ENCODE measurements at regions not wholly inside any gene's neighbourhood (a gene's known extent, or its start where the extent isn't known, plus 50 kb on each side); places are given as distances from the start of the nearest gene placed in this dataset.

DNA sequence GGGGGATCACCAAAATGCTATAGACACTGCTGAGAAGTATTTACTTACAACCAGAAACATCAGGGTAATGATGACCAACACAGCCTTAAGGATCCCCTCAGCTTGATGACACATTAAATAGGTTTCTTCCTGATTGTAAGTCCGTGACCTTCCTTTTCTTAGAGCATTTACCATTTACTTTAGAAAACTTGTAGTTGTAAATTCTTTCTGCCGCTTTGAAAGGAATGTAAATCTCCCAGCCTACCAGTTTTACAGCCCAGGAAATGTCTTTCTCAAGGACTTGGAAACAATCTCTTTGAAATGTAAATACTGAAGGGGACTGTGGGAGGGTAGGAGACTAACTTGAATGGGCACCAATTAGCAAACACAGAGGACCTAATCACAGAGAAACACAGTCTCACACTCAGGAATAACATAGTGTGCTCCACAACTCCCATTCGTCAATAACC lies 278.6 kb downstream of the DSC3 start:
- no peak overlapping the region for H3K27ac Mint-ChIP-seq
- H3K27me3 Mint-ChIP-seq = no peaks in the 10 kb centered on the region
- no peaks in the 10 kb centered on the region for H3K4me1 Mint-ChIP-seq
- no peak overlapping the region for H3K4me3 Mint-ChIP-seq
- no peaks in the 10 kb centered on the region for H3K36me3 Mint-ChIP-seq (ENCODE audit: low read depth)
- CTCF ChIA-PET = no interaction called here
- ATAC-seq = no peak
- peaks cover 3% of the 10 kb centered on the region for H3K9me3 Mint-ChIP-seq (ENCODE audit: low read depth)
- no peak for DNase-seq
- intact Hi-C loops (cut with DNase I, micrococcal nuclease) = no loop called here
- POLR2A ChIA-PET = no interaction called here

DNA sequence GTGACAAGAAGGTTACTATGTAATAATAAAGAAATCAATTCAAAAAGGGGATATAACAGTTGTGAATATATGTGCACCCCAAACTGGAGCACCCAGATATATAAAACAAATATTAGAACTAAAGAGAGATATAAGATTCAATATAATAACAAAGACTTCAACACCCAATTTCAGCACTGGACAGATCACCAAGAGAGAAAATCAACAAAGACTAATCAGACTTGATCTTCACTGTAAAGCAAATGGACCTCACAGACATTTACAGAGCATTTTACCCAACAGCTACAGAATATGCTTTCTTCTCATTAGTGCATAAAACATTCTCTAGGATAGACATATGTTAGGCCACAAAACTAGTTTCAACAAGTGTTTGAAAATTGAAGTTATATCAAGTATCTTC lies 287.7 kb downstream of the DSC3 start:
- Mint-ChIP-seq H3K36me3 (ENCODE audit: low read depth) (no peaks in the 10 kb centered on the region), H3K4me3 (no peak overlapping the region), H3K27ac (no peak overlapping the region), H3K27me3 (no peaks in the 10 kb centered on the region), H3K4me1 (no peaks in the 10 kb centered on the region), H3K9me3 (ENCODE audit: low read depth) (peaks cover 1% of the 10 kb centered on the region)
- ChIA-PET CTCF (no interaction called here), POLR2A (no interaction called here)
- DNase-seq = no peak
- no peak for ATAC-seq
- intact Hi-C loops (cut with DNase I, micrococcal nuclease) = no loop called here

DNA sequence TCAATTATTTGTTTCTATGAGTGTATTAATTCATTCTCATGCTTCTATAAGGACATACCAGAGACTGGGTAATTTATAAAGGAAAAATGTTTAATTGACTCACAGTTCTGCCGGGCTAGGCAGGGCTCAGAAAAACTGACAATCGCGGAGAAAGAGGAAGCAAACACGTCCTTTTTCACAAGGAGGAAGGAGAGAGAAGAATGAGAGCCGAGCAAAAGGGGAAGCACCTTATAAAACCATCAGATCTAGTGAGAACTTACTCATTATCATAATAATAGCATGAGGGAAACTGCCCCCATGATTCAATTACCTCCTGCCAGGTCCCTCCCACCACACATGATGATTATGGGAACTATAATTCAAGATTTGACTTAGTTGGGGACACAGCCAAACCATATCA lies 294.0 kb downstream of the DSC3 start:
- Mint-ChIP-seq H3K27ac (no peak overlapping the region), H3K9me3 (ENCODE audit: low read depth) (peaks cover 3% of the 10 kb centered on the region), H3K27me3 (no peaks in the 10 kb centered on the region), H3K36me3 (ENCODE audit: low read depth) (no peaks in the 10 kb centered on the region), H3K4me1 (no peaks in the 10 kb centered on the region), H3K4me3 (no peak overlapping the region)
- intact Hi-C loops (cut with DNase I, micrococcal nuclease) = no loop called here
- ATAC-seq = no peak
- ChIA-PET POLR2A (no interaction called here), CTCF (interaction anchor here (0.6 kb wide), 1 partner anchor 46 kb away, joined by 3 read pairs; no protein-coding TSS in a partner anchor)
- no peak for DNase-seq

DNA sequence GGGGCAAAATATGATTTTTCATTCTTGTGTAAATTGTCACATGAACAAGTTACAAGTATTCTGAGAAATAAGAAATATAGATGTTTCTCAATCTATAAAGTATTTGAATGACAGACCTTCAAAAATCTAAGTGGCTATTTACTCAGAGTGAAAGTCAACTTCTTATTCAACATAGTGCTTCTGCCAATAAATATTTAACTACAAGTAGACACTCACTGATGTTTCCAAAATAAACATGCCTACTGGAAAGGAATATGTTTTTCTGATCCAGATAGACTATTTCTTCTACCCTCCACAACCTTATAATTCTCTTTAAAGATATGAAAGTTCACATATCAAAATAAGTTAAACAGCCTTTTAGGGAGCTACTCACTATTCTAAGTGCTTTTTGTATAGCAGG lies 296.3 kb downstream of the DSC3 start:
- no peak for DNase-seq
- intact Hi-C loops (cut with DNase I, micrococcal nuclease) = no loop called here
- POLR2A ChIA-PET = no interaction called here
- Mint-ChIP-seq H3K4me3 (no peak overlapping the region), H3K36me3 (ENCODE audit: low read depth) (no peaks in the 10 kb centered on the region), H3K9me3 (ENCODE audit: low read depth) (peaks cover 3% of the 10 kb centered on the region), H3K4me1 (no peaks in the 10 kb centered on the region), H3K27me3 (no peaks in the 10 kb centered on the region), H3K27ac (no peak overlapping the region)
- CTCF ChIA-PET = no interaction called here
- ATAC-seq = no peak

DNA sequence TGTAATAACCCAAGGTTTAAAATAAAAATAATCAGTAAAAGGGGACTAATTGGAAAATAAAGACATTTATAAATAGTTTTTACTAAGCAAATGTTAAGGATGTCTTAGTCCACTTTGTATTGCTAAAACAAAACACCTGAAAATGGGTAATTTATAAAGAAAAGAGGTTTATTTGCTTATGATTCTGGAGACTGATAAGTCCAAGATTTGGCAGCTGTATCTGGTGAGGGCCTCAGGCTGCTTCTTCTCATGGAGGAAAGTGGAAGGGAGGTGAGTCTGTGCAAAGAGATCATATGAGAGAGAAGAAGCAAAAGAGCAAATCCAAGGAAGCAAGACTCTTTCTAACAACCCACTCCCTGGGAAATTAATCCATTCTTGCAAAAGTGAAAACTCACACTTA lies 299.5 kb downstream of the DSC3 start:
- DNase-seq = no peak
- ChIA-PET POLR2A (no interaction called here), CTCF (no interaction called here)
- intact Hi-C loops (cut with DNase I, micrococcal nuclease) = no loop called here
- ATAC-seq = no peak
- H3K4me1 Mint-ChIP-seq = no peaks in the 10 kb centered on the region
- H3K27ac Mint-ChIP-seq = no peak overlapping the region
- H3K9me3 Mint-ChIP-seq (ENCODE audit: low read depth) = peaks cover 3% of the 10 kb centered on the region
- no peaks in the 10 kb centered on the region for H3K27me3 Mint-ChIP-seq
- H3K4me3 Mint-ChIP-seq = no peak overlapping the region
- no peaks in the 10 kb centered on the region for H3K36me3 Mint-ChIP-seq (ENCODE audit: low read depth)

DNA sequence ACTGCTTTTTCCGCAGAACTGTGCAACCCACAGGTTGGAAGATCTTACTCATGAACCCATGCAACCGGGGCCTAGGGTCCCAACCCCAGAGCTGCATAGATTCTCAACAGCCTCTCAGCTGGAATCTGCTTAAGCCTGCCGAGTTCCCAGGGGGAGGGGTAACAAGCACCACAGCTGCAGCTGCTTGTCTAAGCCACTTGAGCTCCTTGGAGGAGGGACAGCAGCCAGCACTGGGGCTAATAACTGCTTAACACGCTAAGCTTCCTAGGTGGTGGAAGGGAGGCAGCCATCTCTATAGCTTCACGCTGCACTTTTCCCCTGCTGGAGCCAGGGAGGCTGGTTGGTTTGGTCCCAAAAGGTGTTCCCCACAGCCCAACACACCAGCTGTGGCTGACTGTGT lies 311.6 kb downstream of the DSC3 start:
- Mint-ChIP-seq H3K9me3 (ENCODE audit: low read depth) (peaks cover 18% of the 10 kb centered on the region), H3K4me3 (no peak overlapping the region), H3K4me1 (no peaks in the 10 kb centered on the region), H3K36me3 (ENCODE audit: low read depth) (no peaks in the 10 kb centered on the region), H3K27me3 (no peaks in the 10 kb centered on the region), H3K27ac (no peak overlapping the region)
- DNase-seq (no peak), ATAC-seq (no peak)
- ChIA-PET CTCF (no interaction called here), POLR2A (no interaction called here)
- intact Hi-C loops (cut with DNase I, micrococcal nuclease) = no loop called here

DNA sequence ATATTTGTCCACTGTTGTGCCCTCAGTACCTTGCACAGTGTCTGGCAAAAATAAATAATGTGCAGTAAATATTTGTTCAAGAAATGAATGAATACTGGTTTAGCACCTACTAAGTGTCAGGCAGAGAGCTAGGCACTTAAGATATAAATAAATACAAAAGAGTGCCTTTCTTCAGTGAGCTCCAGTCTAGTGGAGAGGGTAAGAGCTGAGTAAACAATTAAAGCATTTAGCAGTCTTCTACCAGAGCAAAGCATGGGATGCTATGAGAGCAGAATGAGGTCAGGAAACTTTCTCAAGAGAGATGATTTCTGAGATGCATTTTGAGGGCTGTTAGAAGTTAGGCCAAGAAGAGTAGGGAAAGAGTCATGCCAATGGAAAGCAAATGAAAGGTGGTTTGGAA lies 314.7 kb downstream of the DSC3 start:
- H3K36me3 Mint-ChIP-seq (ENCODE audit: low read depth) = no peaks in the 10 kb centered on the region
- peaks cover 12% of the 10 kb centered on the region for H3K9me3 Mint-ChIP-seq (ENCODE audit: low read depth)
- intact Hi-C loops (cut with DNase I, micrococcal nuclease) = no loop called here
- POLR2A ChIA-PET = no interaction called here
- ATAC-seq = no peak
- no peaks in the 10 kb centered on the region for H3K27me3 Mint-ChIP-seq
- CTCF ChIA-PET = interaction anchor here (1.4 kb wide), 1 partner anchor 11 kb away, joined by 4 read pairs; no protein-coding TSS in a partner anchor
- no peak overlapping the region for H3K27ac Mint-ChIP-seq
- no peaks in the 10 kb centered on the region for H3K4me1 Mint-ChIP-seq
- no peak overlapping the region for H3K4me3 Mint-ChIP-seq
- no peak for DNase-seq

DNA sequence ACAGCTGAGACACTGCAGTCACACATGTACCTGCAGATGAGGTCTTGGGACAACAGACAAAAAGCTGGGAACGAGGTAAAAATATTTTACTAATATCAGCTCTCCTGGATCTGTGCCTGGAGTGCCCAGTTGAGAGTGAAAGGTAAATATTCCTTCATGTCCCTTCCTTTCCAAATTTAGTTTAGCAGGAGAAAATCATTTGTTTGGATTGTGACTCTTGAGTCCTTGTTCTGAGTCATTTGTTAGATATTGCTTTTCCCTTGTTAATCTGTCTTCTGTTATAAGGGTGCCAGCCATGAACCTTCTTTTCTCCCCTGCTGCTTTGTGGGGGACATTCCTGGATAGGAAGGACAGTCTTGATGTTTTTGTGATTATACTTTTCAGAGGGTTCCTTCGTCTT lies 329.2 kb downstream of the DSC3 start:
- Mint-ChIP-seq H3K27ac (no peak overlapping the region), H3K4me3 (no peak overlapping the region), H3K36me3 (ENCODE audit: low read depth) (no peaks in the 10 kb centered on the region), H3K27me3 (no peaks in the 10 kb centered on the region), H3K9me3 (ENCODE audit: low read depth) (peaks cover 3% of the 10 kb centered on the region), H3K4me1 (no peaks in the 10 kb centered on the region)
- intact Hi-C loops (cut with DNase I, micrococcal nuclease) = no loop called here
- CTCF ChIA-PET = no interaction called here
- DNase-seq = no peak
- ATAC-seq = no peak
- POLR2A ChIA-PET = no interaction called here

DNA sequence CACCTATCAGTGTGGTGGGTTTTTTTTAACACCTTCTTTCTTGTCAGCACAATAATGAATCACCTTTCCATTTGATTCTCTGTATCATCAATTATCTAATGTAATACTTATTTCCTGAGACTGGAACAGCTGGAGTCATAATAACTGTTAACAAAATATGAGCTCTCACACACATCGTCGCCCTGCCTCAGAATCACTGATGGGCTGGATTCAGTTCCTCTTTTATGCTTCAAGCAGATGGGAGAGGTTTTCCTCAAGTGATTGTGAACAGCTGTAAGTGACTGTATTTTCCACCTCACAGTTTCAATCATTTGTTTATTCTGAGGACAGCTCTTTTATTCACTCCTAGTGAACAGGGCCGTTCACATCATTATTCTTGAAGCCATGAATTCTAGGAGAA lies 330.2 kb downstream of the DSC3 start:
- H3K4me3 Mint-ChIP-seq = no peak overlapping the region
- CTCF ChIA-PET = no interaction called here
- H3K4me1 Mint-ChIP-seq = no peaks in the 10 kb centered on the region
- intact Hi-C loops (cut with DNase I, micrococcal nuclease) = no loop called here
- no peak for ATAC-seq
- POLR2A ChIA-PET = no interaction called here
- no peaks in the 10 kb centered on the region for H3K36me3 Mint-ChIP-seq (ENCODE audit: low read depth)
- no peaks in the 10 kb centered on the region for H3K27me3 Mint-ChIP-seq
- H3K27ac Mint-ChIP-seq = no peak overlapping the region
- peaks cover 3% of the 10 kb centered on the region for H3K9me3 Mint-ChIP-seq (ENCODE audit: low read depth)
- DNase-seq = no peak

DNA sequence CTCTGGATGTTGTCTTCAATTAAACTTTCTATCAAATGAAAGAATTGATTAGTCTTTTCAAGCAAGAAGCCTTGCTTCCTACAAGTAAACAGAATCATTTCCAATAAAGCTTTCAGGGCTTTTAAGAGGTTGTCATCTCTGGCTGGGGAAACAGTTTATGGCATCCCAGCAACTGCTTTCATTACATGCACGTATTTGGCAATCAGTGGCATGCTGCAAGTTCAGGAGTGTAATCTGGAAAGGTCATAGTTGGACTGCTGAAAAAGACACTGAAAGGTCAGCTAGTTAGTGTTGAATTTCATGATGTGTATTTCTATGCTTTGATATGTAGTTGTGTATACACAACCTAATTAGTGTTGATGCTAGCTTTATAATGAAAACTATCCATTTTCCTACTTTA lies 332.9 kb downstream of the DSC3 start:
- ATAC-seq = no peak
- intact Hi-C loops (cut with DNase I, micrococcal nuclease) = no loop called here

DNA sequence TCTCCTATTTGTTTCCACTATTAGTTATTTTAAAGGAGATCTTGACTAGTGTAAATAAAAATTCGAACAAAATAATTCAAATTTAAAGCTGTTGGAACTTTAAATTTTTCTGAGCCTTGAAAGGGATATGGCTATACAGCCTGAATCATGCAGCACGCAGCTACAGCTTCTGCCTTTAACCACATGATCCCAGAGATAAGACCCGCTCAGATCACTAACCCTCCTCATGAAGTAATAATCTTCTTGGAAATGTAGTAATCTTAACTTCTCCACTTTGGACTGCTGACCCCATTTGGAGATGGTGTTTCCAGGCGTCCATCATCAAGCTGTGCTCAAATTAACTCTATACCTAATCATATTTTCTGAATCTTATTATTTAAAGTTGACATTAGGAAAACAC lies 336.6 kb downstream of the DSC3 start:
- H3K9me3 Mint-ChIP-seq (ENCODE audit: low read depth) = peaks cover 6% of the 10 kb centered on the region

More for the DNA sequence above, 332.9 kb downstream of the DSC3 start:
- DNase-seq = no peak
- no peaks in the 10 kb centered on the region for H3K36me3 Mint-ChIP-seq (ENCODE audit: low read depth)
- H3K27ac Mint-ChIP-seq = no peak overlapping the region
- H3K4me3 Mint-ChIP-seq = no peak overlapping the region
- no peaks in the 10 kb centered on the region for H3K27me3 Mint-ChIP-seq
- H3K4me1 Mint-ChIP-seq = no peaks in the 10 kb centered on the region
- POLR2A ChIA-PET = no interaction called here
- CTCF ChIA-PET = no interaction called here
- H3K9me3 Mint-ChIP-seq (ENCODE audit: low read depth) = peaks cover 2% of the 10 kb centered on the region

DNA sequence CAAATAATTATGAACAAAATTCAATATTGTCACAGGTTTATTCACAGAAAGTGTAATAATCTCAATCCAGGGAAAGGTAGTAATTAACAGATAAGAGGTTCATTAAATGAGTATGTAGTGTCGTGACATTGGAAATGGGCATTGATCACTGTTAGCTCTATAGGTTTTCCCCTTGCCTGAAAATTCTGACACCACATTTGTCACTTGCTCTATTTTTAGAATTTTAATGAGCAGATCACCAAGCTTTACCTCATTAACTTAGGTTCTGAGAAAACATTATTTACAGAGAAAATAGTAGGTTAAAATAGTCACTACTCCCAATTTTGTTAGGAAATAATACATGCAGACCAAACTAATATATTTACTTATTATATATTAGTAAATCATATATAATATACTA lies 344.0 kb downstream of the DSC3 start:
- H3K27ac Mint-ChIP-seq = no peak overlapping the region
- CTCF ChIA-PET = no interaction called here
- no peaks in the 10 kb centered on the region for H3K4me1 Mint-ChIP-seq
- H3K36me3 Mint-ChIP-seq (ENCODE audit: low read depth) = no peaks in the 10 kb centered on the region
- DNase-seq (no peak), ATAC-seq (no peak)
- H3K9me3 Mint-ChIP-seq (ENCODE audit: low read depth) = peaks cover 6% of the 10 kb centered on the region
- POLR2A ChIA-PET = no interaction called here
- intact Hi-C loops (cut with DNase I, micrococcal nuclease) = no loop called here
- no peak overlapping the region for H3K4me3 Mint-ChIP-seq
- no peaks in the 10 kb centered on the region for H3K27me3 Mint-ChIP-seq

More for the DNA sequence above, 336.6 kb downstream of the DSC3 start:
- no peaks in the 10 kb centered on the region for H3K27me3 Mint-ChIP-seq
- H3K27ac Mint-ChIP-seq = no peak overlapping the region
- POLR2A ChIA-PET = no interaction called here
- intact Hi-C loops (cut with DNase I, micrococcal nuclease) = no loop called here
- ATAC-seq (no peak), DNase-seq (no peak)
- no peak overlapping the region for H3K4me3 Mint-ChIP-seq
- H3K4me1 Mint-ChIP-seq = no peaks in the 10 kb centered on the region
- CTCF ChIA-PET = interaction anchor here (0.9 kb wide), 1 partner anchor 97 kb away, joined by 3 read pairs; no protein-coding TSS in a partner anchor
- H3K36me3 Mint-ChIP-seq (ENCODE audit: low read depth) = no peaks in the 10 kb centered on the region

DNA sequence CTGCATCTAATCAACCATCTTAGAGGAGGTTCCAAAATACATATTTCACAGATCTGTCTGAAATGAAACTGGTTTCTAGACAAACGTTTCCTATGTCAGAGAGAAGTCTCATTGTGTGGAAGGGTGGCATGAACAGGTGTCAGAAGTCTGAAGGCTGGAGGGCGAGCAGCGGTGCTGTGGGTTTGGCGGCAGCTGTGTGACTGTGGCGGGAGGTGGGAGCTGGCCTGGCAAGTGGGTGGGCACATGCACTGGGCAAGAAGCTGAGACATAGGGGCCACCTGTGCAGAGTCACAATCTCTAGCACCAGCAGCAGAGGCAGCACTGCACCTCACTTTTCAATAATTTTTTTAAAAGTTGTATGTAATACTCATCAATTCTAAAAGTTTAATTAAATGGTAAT lies 346.3 kb downstream of the DSC3 start:
- Mint-ChIP-seq H3K9me3 (ENCODE audit: low read depth) (no peaks in the 10 kb centered on the region), H3K27me3 (no peaks in the 10 kb centered on the region), H3K4me3 (no peak overlapping the region), H3K36me3 (ENCODE audit: low read depth) (no peaks in the 10 kb centered on the region), H3K4me1 (no peaks in the 10 kb centered on the region), H3K27ac (no peak overlapping the region)
- DNase-seq (no peak), ATAC-seq (no peak)
- POLR2A ChIA-PET = interaction anchor here (0.8 kb wide), 1 partner anchor 19 kb away, joined by 3 read pairs; no protein-coding TSS in a partner anchor
- CTCF ChIA-PET = no interaction called here
- intact Hi-C loops (cut with DNase I, micrococcal nuclease) = no loop called here
